ENCODE measurements at regions not wholly inside any gene's neighbourhood (a gene's known extent, or its start where the extent isn't known, plus 50 kb on each side); places are given as distances from the start of the nearest gene placed in this dataset.

DNA sequence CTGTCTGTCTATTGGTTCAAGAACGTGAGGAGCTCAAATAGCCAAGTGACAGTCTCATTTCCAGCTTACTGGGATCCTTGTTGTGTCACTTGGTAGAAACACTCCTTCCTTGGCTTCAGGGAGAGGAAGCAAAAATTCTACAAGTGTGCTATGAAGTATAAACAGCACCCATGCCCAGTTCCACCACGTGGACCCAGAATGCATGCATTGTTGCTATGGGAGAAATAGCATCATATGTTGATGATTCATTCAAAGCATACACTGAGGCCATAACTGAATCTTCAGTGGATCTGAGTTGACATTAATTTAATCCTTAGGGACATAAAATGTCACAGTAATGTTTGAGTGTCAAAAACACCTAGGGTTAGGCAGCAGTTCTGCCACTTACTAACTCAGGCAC is 199.0 kb upstream of the RXFP2 start:
- TF ChIP-seq, protein P1, sequence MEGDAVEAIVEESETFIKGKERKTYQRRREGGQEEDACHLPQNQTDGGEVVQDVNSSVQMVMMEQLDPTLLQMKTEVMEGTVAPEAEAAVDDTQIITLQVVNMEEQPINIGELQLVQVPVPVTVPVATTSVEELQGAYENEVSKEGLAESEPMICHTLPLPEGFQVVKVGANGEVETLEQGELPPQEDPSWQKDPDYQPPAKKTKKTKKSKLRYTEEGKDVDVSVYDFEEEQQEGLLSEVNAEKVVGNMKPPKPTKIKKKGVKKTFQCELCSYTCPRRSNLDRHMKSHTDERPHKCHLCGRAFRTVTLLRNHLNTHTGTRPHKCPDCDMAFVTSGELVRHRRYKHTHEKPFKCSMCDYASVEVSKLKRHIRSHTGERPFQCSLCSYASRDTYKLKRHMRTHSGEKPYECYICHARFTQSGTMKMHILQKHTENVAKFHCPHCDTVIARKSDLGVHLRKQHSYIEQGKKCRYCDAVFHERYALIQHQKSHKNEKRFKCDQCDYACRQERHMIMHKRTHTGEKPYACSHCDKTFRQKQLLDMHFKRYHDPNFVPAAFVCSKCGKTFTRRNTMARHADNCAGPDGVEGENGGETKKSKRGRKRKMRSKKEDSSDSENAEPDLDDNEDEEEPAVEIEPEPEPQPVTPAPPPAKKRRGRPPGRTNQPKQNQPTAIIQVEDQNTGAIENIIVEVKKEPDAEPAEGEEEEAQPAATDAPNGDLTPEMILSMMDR (conservative IDR thresholded peaks at IDR 0.05; ENCODE audit: low read length), result no peak
- no peak for TF ChIP-seq EZH2phosphoT487 (IDR thresholded peaks at IDR 0.05; ENCODE audit: borderline replicate concordance, low read depth, low read length)
